CD14-positive monocyte (primary cell): ENCODE measurements at regions not wholly inside any gene's neighbourhood (a gene's known extent, or its start where the extent isn't known, plus 50 kb on each side); places are given as distances from the start of the nearest gene placed in this dataset.

Experiments used
- DNase-seq, 3 donors: peaks; one replicate each; pipeline ENCODE4 v3.0.0-alpha.2; 2011 to 2022
- H2AFZ ChIP-seq: 2 replicates; pipeline ENCODE4 v1.6.0; 2012; ENCODE audit warnings: mild to moderate bottlenecking, low read depth, low read length, inconsistent platforms; ENCODE audit not compliant: insufficient read depth, poor library complexity, severe bottlenecking
- H3K27ac ChIP-seq, 2 donors: 1 replicate in 1 of 2; 2 replicates in 1 of 2; pipeline ENCODE4 v1.5.1; 2012 to 2013; ENCODE audit warnings: low read length in 2 of 2, control low read depth in 1 of 2, inconsistent platforms in 1 of 2, low read depth in 1 of 2, mild to moderate bottlenecking in 1 of 2
- H3K27me3 ChIP-seq, 2 donors: one replicate each; pipeline versions ENCODE4 v1.6.0 to v1.6.1; 2011 to 2013; ENCODE audit warnings: low read length in 2 of 2; ENCODE audit not compliant: control insufficient read depth in 2 of 2, insufficient read depth in 2 of 2
- H3K36me3 ChIP-seq, 2 donors: replicated peaks in 1 of 2; 1 replicate in 1 of 2; 2 replicates in 1 of 2; pipeline versions ENCODE4 v1.5.1 to v1.6.1; 2012 to 2013; ENCODE audit warnings: low read length in 2 of 2, control low read depth in 1 of 2, inconsistent platforms in 1 of 2, mild to moderate bottlenecking in 1 of 2; ENCODE audit not compliant: insufficient read depth in 2 of 2, control insufficient read depth in 1 of 2
- H3K4me1 ChIP-seq, 2 donors: 1 replicate in 1 of 2; 2 replicates in 1 of 2; pipeline versions ENCODE4 v1.5.1 to v1.6.1; 2012 to 2013; ENCODE audit warnings: low read length in 2 of 2, control low read depth in 1 of 2, inconsistent platforms in 1 of 2, mild to moderate bottlenecking in 1 of 2, moderate library complexity in 1 of 2; ENCODE audit not compliant: insufficient read depth in 2 of 2, control insufficient read depth in 1 of 2
- H3K4me2 ChIP-seq: replicated peaks from 2 replicates; pipeline ENCODE3; 2012; ENCODE audit warnings: low read length, moderate library complexity, mild to moderate bottlenecking; ENCODE audit not compliant: poor library complexity, severe bottlenecking; ENCODE audit errors: extremely low read depth
- H3K4me3 ChIP-seq, 3 experiments: fragments of 200-600 bp in 1 of 3; sonication (generic) in 1 of 3; replicated peaks in 1 of 3; 1 replicate in 2 of 3; 2 replicates in 1 of 3; pipeline ENCODE4 v1.5.1; 2011 to 2013; ENCODE audit warnings: low read length in 3 of 3, mild to moderate bottlenecking in 3 of 3, control low read depth in 2 of 3, low read depth in 2 of 3, inconsistent platforms in 1 of 3, moderate library complexity in 1 of 3
- H3K79me2 ChIP-seq: 2 replicates; pipeline ENCODE4 v1.6.0; 2012; ENCODE audit warnings: mild to moderate bottlenecking, control low read depth, inconsistent platforms, low read length, moderate library complexity; ENCODE audit not compliant: insufficient read depth
- H3K9ac ChIP-seq: 2 replicates; pipeline ENCODE4 v1.6.0; 2017; ENCODE audit warnings: low read length, mild to moderate bottlenecking; ENCODE audit not compliant: insufficient read depth, poor library complexity, severe bottlenecking
- H3K9me3 ChIP-seq, 2 donors: replicated peaks in 1 of 2; 1 replicate in 1 of 2; 2 replicates in 1 of 2; pipeline versions ENCODE4 v1.5.1 to v1.6.1; 2012 to 2013; ENCODE audit warnings: low read length in 2 of 2, control low read depth in 1 of 2; ENCODE audit not compliant: control insufficient read depth in 1 of 2, insufficient read depth in 1 of 2
- H4K20me1 ChIP-seq: 2 replicates; pipeline ENCODE4 v1.6.0; 2012; ENCODE audit warnings: mild to moderate bottlenecking, low read length, control low read depth, moderate library complexity; ENCODE audit not compliant: insufficient read depth
- H3K27ac Mint-ChIP-seq, 7 donors: one replicate each; pipeline ENCODE4 v1.8.0; 2020; ENCODE audit warnings: mild to moderate bottlenecking in 7 of 7, mixed read lengths in 7 of 7, moderate library complexity in 6 of 7, inconsistent platforms in 2 of 7
- H3K27me3 Mint-ChIP-seq, 3 donors: one replicate each; pipeline ENCODE4 v1.8.0; 2021 to 2022; ENCODE audit warnings: low read depth in 3 of 3, mild to moderate bottlenecking in 3 of 3, mixed read lengths in 3 of 3, moderate library complexity in 3 of 3, inconsistent platforms in 1 of 3
- H3K36me3 Mint-ChIP-seq, 2 donors: one replicate each; pipeline ENCODE4 v1.8.0; 2020; ENCODE audit warnings: mixed read lengths in 2 of 2, inconsistent platforms in 1 of 2, mild to moderate bottlenecking in 1 of 2
- H3K4me1 Mint-ChIP-seq: one replicate; pipeline ENCODE4 v1.8.0; 2020; ENCODE audit warnings: mild to moderate bottlenecking, mixed read lengths
- H3K4me3 Mint-ChIP-seq, 2 donors: one replicate each; pipeline ENCODE4 v1.8.0; 2020; ENCODE audit warnings: mild to moderate bottlenecking in 2 of 2, mixed read lengths in 2 of 2, moderate library complexity in 1 of 2
- H3K9me3 Mint-ChIP-seq, 7 donors: one replicate each; pipeline ENCODE4 v1.8.0; 2020 to 2022; ENCODE audit warnings: mixed read lengths in 7 of 7, mild to moderate bottlenecking in 6 of 7, moderate library complexity in 6 of 7, inconsistent platforms in 2 of 7
- WGBS: methylation state at CpG from one replicate; pipeline ENCODE4 v1.1.5; 2013; ENCODE audit warnings: missing lambda C conversion rate; ENCODE audit not compliant: insufficient coverage; 5-methylcytosine and 5-hydroxymethylcytosine counted together
- intact Hi-C, 2 donors: fragments of 100-400 bp; cut with micrococcal nuclease; formaldehyde crosslinking; loops; one replicate each; pipeline versions ENCODE4 v1.15.0 to v1.15.1; 2023
- TF ChIP-seq, protein P1 (sequence below): fragments of 200-600 bp; IDR thresholded peaks from one replicate; pipeline ENCODE4 v1.8.0; 2022; ENCODE audit warnings: antibody characterized with exemption, mild to moderate bottlenecking

DNA sequence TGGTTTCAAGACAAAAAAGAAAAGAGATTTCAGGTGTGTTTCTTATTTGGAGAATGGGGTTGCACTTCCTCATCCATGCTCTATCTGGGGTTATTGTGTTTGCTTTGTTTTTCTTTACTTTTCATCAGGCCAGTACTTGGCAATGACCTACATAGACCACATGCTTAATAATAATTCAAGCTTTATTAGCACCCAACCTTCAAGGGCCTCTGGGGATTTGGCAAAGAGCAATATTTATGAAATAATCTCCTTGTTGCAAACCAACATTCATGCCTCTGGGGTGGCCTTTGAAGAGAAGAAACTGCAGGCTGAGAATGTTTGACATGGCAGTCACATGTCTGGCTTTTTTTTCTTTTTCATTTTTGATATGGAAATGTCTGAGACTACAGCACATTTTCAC is 68.2 kb upstream of the SNRK start:
- Histone ChIP-seq H3K4me3 (no peak overlapping the region), H3K36me3 (no peaks in the 10 kb centered on the region), H4K20me1 (no peaks in the 10 kb centered on the region), H3K4me2 (no peak overlapping the region), H3K79me2 (no peaks in the 10 kb centered on the region), H2AFZ (no peak overlapping the region), H3K4me1 (no peaks in the 10 kb centered on the region), H3K9me3 (no peaks in the 10 kb centered on the region), H3K27me3 (no peaks in the 10 kb centered on the region), H3K9ac (no peak overlapping the region), H3K27ac (no peak overlapping the region)
- DNase-seq: no peak
- TF ChIP-seq, protein P1, sequence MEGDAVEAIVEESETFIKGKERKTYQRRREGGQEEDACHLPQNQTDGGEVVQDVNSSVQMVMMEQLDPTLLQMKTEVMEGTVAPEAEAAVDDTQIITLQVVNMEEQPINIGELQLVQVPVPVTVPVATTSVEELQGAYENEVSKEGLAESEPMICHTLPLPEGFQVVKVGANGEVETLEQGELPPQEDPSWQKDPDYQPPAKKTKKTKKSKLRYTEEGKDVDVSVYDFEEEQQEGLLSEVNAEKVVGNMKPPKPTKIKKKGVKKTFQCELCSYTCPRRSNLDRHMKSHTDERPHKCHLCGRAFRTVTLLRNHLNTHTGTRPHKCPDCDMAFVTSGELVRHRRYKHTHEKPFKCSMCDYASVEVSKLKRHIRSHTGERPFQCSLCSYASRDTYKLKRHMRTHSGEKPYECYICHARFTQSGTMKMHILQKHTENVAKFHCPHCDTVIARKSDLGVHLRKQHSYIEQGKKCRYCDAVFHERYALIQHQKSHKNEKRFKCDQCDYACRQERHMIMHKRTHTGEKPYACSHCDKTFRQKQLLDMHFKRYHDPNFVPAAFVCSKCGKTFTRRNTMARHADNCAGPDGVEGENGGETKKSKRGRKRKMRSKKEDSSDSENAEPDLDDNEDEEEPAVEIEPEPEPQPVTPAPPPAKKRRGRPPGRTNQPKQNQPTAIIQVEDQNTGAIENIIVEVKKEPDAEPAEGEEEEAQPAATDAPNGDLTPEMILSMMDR: no peak
- peaks cover 5% of the 10 kb centered on the region for H3K4me1 Mint-ChIP-seq
- H3K27ac Mint-ChIP-seq: no peak overlapping the region
- H3K36me3 Mint-ChIP-seq: no peaks in the 10 kb centered on the region
- peaks cover 1 to 3% (median 2%) of the 10 kb centered on the region in 3 donors for H3K27me3 Mint-ChIP-seq
- intact Hi-C loops: no loop called here
- no peak overlapping the region for H3K4me3 Mint-ChIP-seq
- peaks cover 0 to 4% (median 0%) of the 10 kb centered on the region in 7 donors for H3K9me3 Mint-ChIP-seq

DNA sequence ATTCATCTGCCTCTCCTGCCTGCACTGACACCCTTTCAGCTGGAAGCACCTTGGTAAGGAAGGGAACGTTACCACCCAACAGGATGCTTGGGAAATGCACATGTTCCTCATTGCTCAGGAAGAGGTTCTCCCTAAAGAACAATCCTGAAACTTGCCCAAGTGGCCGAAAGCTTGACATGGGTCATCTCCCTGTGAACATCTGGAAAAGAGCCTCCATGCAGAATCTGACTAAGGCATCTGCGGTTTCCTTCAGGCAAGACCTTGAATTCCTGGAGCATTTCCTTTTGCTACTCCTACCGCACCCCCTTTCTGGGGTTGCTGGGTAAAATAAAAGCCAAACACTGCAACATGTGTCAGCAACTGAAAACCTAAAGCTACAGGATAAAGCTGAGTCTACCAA is 68.7 kb upstream of the SNRK start:
- H3K27ac ChIP-seq: no peak overlapping the region
- H3K9me3 Mint-ChIP-seq: no peaks in the 10 kb centered on the region
- no peak overlapping the region for H3K4me2 ChIP-seq
- no peak overlapping the region for H3K9ac ChIP-seq
- no peaks in the 10 kb centered on the region for H3K4me1 ChIP-seq
- DNase-seq: no peak
- H3K79me2 ChIP-seq: no peaks in the 10 kb centered on the region
- H3K4me1 Mint-ChIP-seq: peaks cover 5% of the 10 kb centered on the region
- TF ChIP-seq, protein P1: no peak
- H3K27ac Mint-ChIP-seq: no peak overlapping the region
- no peak overlapping the region for H3K4me3 Mint-ChIP-seq
- no peaks in the 10 kb centered on the region for H4K20me1 ChIP-seq
- H3K36me3 ChIP-seq: no peaks in the 10 kb centered on the region
- H2AFZ ChIP-seq: no peak overlapping the region
- peaks cover 1 to 3% (median 2%) of the 10 kb centered on the region in 3 donors for H3K27me3 Mint-ChIP-seq
- no peak overlapping the region for H3K4me3 ChIP-seq
- 64% methylated on average over 2 of the region's 4 CpGs for WGBS
- intact Hi-C loops: no loop called here
- no peaks in the 10 kb centered on the region for H3K9me3 ChIP-seq
- H3K27me3 ChIP-seq: no peaks in the 10 kb centered on the region
- no peaks in the 10 kb centered on the region for H3K36me3 Mint-ChIP-seq
